ENCODE measurements at regions not wholly inside any gene's neighbourhood (a gene's known extent, or its start where the extent isn't known, plus 50 kb on each side); places are given as distances from the start of the nearest gene placed in this dataset.

- TF ChIP-seq, protein P1, sequence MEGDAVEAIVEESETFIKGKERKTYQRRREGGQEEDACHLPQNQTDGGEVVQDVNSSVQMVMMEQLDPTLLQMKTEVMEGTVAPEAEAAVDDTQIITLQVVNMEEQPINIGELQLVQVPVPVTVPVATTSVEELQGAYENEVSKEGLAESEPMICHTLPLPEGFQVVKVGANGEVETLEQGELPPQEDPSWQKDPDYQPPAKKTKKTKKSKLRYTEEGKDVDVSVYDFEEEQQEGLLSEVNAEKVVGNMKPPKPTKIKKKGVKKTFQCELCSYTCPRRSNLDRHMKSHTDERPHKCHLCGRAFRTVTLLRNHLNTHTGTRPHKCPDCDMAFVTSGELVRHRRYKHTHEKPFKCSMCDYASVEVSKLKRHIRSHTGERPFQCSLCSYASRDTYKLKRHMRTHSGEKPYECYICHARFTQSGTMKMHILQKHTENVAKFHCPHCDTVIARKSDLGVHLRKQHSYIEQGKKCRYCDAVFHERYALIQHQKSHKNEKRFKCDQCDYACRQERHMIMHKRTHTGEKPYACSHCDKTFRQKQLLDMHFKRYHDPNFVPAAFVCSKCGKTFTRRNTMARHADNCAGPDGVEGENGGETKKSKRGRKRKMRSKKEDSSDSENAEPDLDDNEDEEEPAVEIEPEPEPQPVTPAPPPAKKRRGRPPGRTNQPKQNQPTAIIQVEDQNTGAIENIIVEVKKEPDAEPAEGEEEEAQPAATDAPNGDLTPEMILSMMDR (IDR thresholded peaks at IDR 0.05; ENCODE audit: insufficient read depth, low read length): no peak
- TF ChIP-seq SPI1 (IDR thresholded peaks at IDR 0.05; ENCODE audit: borderline replicate concordance, low read depth) (no peak), GABPA (IDR thresholded peaks at IDR 0.05; ENCODE audit: low read depth) (no peak)
Observed at GRCh38 chr3:128548426-128549282, 55.7 kb upstream of the GATA2 start.

Data from HL-60 (cell line).